Mucosa of stomach (tissue), 1 donor: ENCODE measurements at regions not wholly inside any gene's neighbourhood (a gene's known extent, or its start where the extent isn't known, plus 50 kb on each side); places are given as distances from the start of the nearest gene placed in this dataset.
A peak's percentile ranks its signal among the peaks of the same experiment; 100 is the strongest.

ENCODE experiments used
- H3K27me3 ChIP-seq: one replicate; pipeline ENCODE4 v1.7.0; 2013; ENCODE audit warnings: mild to moderate bottlenecking, low read length; ENCODE audit not compliant: control insufficient read depth, insufficient read depth
- H3K36me3 ChIP-seq: one replicate; pipeline ENCODE4 v1.7.0; 2013; ENCODE audit warnings: low read length; ENCODE audit not compliant: control insufficient read depth, insufficient read depth
- H3K4me1 ChIP-seq: one replicate; pipeline ENCODE4 v1.7.0; 2013; ENCODE audit warnings: mild to moderate bottlenecking, low read length; ENCODE audit not compliant: control insufficient read depth, insufficient read depth
- H3K4me3 ChIP-seq: one replicate; pipeline ENCODE4 v1.7.0; 2013; ENCODE audit warnings: low read length
- H3K9ac ChIP-seq: one replicate; pipeline ENCODE4 v1.7.0; 2013; ENCODE audit warnings: mild to moderate bottlenecking, low read length, moderate library complexity
- H3K9me3 ChIP-seq: one replicate; pipeline ENCODE4 v1.7.0; 2013; ENCODE audit warnings: mild to moderate bottlenecking, low read length, moderate library complexity; ENCODE audit not compliant: control insufficient read depth
- donor health status: Pancreatic carcinoma.

DNA sequence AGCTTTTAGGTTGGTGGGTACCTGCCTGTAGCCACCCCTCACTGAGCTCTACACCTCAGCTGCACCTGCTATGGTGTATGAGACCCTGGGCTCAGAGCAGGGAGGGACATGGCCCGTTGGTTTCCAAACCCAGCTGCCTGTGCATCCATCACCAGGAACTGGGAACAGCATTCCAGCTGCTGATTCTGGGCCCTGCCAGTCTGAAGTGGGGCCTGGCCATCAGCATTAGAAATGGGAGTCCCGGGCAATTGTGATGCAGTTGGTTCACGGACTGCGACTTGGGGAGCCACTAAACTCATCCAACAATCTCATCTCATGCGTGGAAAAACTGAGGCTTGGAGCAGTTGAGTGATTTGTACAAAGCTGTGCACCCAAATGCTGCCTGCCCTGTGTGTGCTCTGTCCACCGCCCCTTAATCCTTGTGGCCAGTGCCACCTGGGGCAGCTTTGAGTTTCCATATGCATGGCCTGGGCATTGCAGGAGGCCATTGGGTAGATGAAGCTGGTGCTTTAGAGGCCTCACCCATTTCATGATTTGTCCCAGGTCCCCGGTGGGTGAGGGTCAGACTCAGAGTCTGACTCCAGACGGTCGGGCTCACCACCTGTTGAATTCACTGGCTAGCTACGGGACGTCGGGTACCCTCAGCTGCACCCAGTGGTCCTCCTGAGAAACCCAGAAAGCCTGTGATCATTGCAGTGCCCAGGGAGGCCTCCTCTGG is 109.0 kb upstream of the SHH start:
- H3K4me1 ChIP-seq, result peaks cover 79% of the 10 kb centered on the region
- peak overlapping the region; percentile 78 for H3K9ac ChIP-seq
- H3K27me3 ChIP-seq, result no peaks in the 10 kb centered on the region
- H3K9me3 ChIP-seq, result no peaks in the 10 kb centered on the region
- H3K4me3 ChIP-seq, result no peak overlapping the region
- H3K36me3 ChIP-seq, result no peaks in the 10 kb centered on the region

- H3K4me3 ChIP-seq, result no peak overlapping the region
- no peaks in the 10 kb centered on the region for H3K36me3 ChIP-seq
- peaks cover 78% of the 10 kb centered on the region for H3K4me1 ChIP-seq
- H3K9ac ChIP-seq, result no peak overlapping the region
- H3K27me3 ChIP-seq, result no peaks in the 10 kb centered on the region
- H3K9me3 ChIP-seq, result no peaks in the 10 kb centered on the region
These were observed 107.8 kb upstream of the SHH start for GRCh38 chr7:155920068-155920461.

DNA sequence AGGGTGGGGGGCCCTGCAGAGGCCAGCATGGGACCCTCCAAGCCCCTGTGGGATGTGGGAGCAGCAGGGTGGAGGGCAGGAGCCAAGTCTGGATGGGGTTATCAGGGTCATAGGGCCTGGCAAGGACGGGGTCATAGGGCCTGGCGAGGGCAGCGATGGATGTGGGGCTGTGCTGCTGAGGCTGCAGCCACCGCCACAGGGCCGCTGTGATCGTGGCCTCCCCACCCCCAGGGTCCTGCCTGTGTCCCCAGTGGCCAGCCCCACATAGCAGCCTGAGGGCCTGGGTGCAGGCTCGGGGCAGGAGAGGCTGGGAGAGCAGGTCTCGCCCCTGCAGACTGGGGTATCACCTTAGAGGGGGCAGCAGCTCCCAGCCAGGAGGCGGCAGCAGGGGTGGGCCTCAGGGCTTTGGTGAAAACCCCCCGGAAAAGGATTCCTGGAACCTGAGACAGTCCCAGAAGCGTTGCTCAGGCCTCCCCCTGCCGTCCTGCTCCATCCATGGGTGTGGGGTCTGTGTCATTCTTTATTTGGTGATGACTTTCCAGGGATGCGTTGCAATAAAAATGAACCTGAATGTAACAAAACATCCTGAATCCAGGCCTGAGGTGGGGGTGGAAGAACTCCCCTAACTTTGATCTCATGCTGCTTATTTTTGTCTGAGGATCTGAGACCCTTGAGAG is 107.3 kb upstream of the SHH start:
- Histone ChIP-seq H3K4me1 (peaks cover 78% of the 10 kb centered on the region), H3K9ac (no peak overlapping the region), H3K36me3 (no peaks in the 10 kb centered on the region), H3K9me3 (no peaks in the 10 kb centered on the region), H3K27me3 (no peaks in the 10 kb centered on the region), H3K4me3 (no peak overlapping the region)

GRCh38 chr7:155918720-155919390 is 106.6 kb upstream of the SHH start:
- Histone ChIP-seq H3K36me3 (no peaks in the 10 kb centered on the region), H3K27me3 (no peaks in the 10 kb centered on the region), H3K4me3 (no peak overlapping the region), H3K4me1 (peaks cover 78% of the 10 kb centered on the region), H3K9me3 (no peaks in the 10 kb centered on the region), H3K9ac (no peak overlapping the region)

- Histone ChIP-seq H3K9ac (no peak overlapping the region), H3K27me3 (no peaks in the 10 kb centered on the region), H3K36me3 (no peaks in the 10 kb centered on the region), H3K4me3 (no peak overlapping the region), H3K9me3 (no peaks in the 10 kb centered on the region), H3K4me1 (peaks cover 70% of the 10 kb centered on the region)
These were observed 105.7 kb upstream of the SHH start for GRCh38 chr7:155917836-155918430.

- Histone ChIP-seq H3K4me1 (peaks cover 62% of the 10 kb centered on the region), H3K36me3 (no peaks in the 10 kb centered on the region), H3K27me3 (no peaks in the 10 kb centered on the region), H3K9me3 (no peaks in the 10 kb centered on the region), H3K4me3 (no peak overlapping the region), H3K9ac (no peak overlapping the region)
These were observed 104.8 kb upstream of the SHH start for GRCh38 chr7:155916926-155917655.

DNA sequence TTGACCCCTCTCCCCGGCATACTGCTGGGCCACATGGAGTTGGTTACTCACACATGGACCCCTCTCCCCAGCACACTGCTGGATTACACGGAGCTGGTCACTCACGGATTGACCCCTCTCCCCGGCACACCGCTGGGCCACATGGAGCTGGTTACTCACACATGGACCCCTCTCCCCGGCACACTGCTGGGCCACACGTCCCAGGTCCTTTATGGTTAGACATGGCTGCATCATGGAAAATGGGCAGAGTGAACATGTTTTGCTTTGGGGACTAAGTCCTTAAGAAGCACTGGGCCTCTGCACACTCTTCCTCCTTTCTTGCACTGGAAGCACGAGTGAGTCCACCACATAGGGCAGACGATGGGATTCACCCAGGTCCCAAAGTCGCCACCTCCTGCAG is 102.1 kb upstream of the SHH start:
- peaks cover 45% of the 10 kb centered on the region for H3K4me1 ChIP-seq
- no peak overlapping the region for H3K9ac ChIP-seq
- H3K9me3 ChIP-seq, result no peaks in the 10 kb centered on the region
- no peak overlapping the region for H3K4me3 ChIP-seq
- H3K36me3 ChIP-seq, result no peaks in the 10 kb centered on the region
- H3K27me3 ChIP-seq, result no peaks in the 10 kb centered on the region

DNA sequence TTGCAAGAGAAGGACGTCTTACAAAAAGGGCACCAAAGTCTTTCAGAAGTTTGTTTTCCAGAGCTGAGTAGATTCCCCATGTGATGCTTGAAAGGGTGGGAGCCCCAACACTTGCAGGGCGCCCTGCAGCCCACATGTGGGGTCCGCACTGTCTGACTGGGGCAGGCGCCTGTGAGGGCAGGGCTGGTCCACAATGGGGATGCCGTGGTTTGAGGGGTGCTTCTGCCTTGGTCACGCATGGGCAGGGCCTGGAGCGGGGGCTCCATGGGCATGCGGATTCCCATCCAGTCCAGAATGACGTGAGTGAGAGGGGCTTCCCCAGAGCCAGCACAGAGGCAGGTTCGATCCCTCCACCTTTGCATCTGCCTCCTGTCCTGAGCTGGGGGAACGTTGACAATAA is 101.5 kb upstream of the SHH start:
- Histone ChIP-seq H3K4me3 (no peak overlapping the region), H3K36me3 (no peaks in the 10 kb centered on the region), H3K9me3 (no peaks in the 10 kb centered on the region), H3K9ac (no peak overlapping the region), H3K27me3 (no peaks in the 10 kb centered on the region), H3K4me1 (peaks cover 38% of the 10 kb centered on the region)

DNA sequence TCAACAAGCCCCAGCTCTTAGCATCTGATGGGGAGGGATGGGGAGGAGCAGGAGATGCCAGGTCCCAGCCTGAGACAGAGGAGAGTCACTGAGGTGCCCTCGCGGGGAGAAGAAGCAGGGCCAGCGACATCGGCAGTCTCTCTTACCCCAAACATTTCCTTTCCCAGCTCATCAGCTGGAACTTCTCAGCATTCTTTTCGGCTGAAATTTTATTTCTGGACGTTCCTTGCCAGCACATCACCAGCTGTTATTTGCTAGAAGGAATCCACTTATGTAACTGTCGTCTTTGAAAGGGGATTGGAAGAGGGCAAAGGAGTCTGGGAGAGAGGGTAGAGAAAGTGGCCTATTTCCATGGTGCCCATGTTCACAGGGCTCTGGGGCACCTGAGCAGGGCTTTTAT is 101.0 kb upstream of the SHH start:
- peaks cover 37% of the 10 kb centered on the region for H3K4me1 ChIP-seq
- no peaks in the 10 kb centered on the region for H3K36me3 ChIP-seq
- H3K9me3 ChIP-seq, result no peaks in the 10 kb centered on the region
- no peaks in the 10 kb centered on the region for H3K27me3 ChIP-seq
- H3K9ac ChIP-seq, result no peak overlapping the region
- H3K4me3 ChIP-seq, result no peak overlapping the region

DNA sequence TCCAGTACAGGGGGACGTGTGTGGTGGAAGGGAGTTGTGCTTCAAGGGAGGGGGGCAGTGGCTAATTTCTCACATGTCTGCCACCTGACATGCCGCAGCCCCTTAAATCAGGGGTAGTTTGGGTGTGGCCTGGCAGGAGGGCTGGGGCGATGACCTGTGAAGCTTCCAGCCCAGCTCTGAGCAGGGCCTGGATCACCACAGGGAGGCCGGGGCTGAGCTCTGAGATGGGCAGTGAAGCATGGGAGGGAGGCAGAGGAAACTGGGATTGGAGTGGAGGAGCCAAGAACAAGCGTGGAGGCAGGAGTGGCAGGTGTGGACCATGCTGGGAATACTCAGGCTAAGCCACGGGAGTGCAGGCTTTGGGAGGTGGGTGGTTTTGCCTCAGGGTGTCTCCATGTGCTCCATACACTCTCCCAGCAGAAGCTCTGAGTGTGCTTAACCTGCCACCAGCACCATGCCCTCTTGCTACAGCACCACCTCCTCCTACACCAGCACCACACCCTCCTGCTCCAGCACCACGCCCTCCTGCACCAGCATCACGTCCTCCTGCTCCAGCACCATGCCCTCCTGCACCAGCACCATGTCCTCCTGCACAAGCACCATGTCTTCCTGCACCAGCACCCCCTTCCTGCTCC is 99.3 kb upstream of the SHH start:
- H3K27me3 ChIP-seq, result no peaks in the 10 kb centered on the region
- no peak overlapping the region for H3K4me3 ChIP-seq

DNA sequence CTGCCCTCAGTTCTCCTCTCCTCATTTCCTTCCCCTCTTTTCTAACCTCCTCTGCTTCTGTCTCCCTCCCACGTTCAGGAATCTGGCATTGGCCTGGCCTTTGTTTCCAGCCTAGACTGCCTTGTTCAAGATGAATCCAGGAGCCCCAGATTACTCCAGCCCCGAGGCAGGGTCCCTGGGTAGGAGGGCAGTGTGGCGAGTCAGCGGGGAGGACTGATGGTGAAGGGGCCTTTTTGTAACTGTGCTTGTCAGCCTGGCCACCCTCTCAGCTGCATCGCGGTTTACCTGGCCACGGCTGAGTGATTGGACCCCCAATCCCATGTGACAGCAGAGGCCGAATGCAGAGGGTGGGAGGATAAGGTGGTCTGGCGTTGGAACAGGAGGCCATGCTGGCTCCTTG is 96.1 kb upstream of the SHH start:
- H3K9ac ChIP-seq, result peak overlapping the region; percentile 25
- no peak overlapping the region for H3K4me3 ChIP-seq
- H3K4me1 ChIP-seq, result peaks cover 29% of the 10 kb centered on the region
- no peaks in the 10 kb centered on the region for H3K9me3 ChIP-seq
- no peaks in the 10 kb centered on the region for H3K27me3 ChIP-seq
- H3K36me3 ChIP-seq, result no peaks in the 10 kb centered on the region

More for the DNA sequence above, 99.3 kb upstream of the SHH start:
- H3K4me1 ChIP-seq, result peaks cover 37% of the 10 kb centered on the region
- H3K9me3 ChIP-seq, result no peaks in the 10 kb centered on the region
- no peaks in the 10 kb centered on the region for H3K36me3 ChIP-seq
- H3K9ac ChIP-seq, result no peak overlapping the region
